ENCODE measurements at regions not wholly inside any gene's neighbourhood (a gene's known extent, or its start where the extent isn't known, plus 50 kb on each side); places are given as distances from the start of the nearest gene placed in this dataset.

DNA sequence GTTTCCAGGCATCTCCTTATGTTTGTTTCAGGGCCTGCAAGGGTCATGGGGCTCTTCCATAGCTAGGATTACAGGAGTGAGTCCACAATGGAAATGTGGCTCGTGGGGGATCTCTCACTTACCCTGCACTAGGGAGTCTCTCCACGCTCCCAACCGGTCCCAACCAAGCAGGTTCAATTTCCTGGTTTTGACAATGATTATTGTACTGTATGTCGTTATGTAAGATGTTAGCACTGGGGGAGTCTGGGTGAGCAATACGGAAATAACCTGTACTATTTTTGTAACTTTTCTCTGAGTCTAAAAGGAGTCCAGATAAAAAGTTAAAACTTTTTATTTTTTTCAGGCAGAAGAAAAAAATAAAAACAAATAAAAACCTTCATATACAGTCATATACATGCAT, 325.7 kb upstream of the RGS6 start:
- no peak for DNase-seq
- Mint-ChIP-seq H3K27ac (peak overlapping the region in 2 of 3 donors; percentile 11 to 27), H3K36me3 (peaks cover 16% of the 10 kb centered on the region), H3K9me3 (peaks cover 1 to 15% (median 6%) of the 10 kb centered on the region in 7 donors), H3K27me3 (no peaks in the 10 kb centered on the region), H3K4me3 (peak overlapping the region in 1 of 4 donors; percentile 34), H3K4me1 (peaks cover 24 to 34% (median 30%) of the 10 kb centered on the region in 4 donors)
- no peak overlapping the region for H3K4me3 ChIP-seq (ENCODE audit: low read depth, low read length)
- no peaks in the 10 kb centered on the region for H3K4me1 ChIP-seq (ENCODE audit: control insufficient read depth, insufficient read depth, low read length, poor library complexity, severe bottlenecking)
- no peaks in the 10 kb centered on the region for H3K27me3 ChIP-seq (ENCODE audit: control insufficient read depth, insufficient read depth, low read length)
- ATAC-seq (ENCODE audit: low read depth in 2 of 2) = no peak
- no peaks in the 10 kb centered on the region for H3K36me3 ChIP-seq (ENCODE audit: control insufficient read depth, insufficient read depth, low read length)
- no peak overlapping the region for H3K27ac ChIP-seq (ENCODE audit: insufficient read depth, low read length, poor library complexity, severe bottlenecking)
- peaks cover 0 to 1% of the 10 kb centered on the region in 2 experiments for H3K9me3 ChIP-seq (ENCODE audit: control insufficient read depth in 2 of 2, low read length in 2 of 2)

DNA sequence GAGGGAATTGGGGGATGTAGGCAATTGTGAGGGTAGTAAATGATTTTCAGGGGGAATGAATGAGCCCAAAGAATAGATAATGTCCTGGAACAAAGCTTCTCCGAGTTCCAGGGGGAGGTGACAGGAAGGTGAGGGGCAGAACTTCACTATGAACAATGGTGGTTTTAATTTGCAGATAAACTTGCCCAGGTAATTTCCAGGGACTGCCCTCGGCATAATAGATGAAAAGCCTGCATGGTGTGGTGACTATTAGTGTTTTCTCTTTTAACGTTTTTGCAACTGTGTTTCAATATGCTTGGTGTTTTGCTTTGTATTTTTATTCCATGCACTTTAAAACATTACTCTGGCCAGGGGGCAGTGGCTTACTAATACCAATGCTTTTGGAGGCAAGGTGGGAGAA, 325.2 kb upstream of the RGS6 start:
- Histone ChIP-seq H3K9me3 (ENCODE audit: control insufficient read depth in 2 of 2, low read length in 2 of 2) (peaks cover 0 to 1% of the 10 kb centered on the region in 2 experiments), H3K27me3 (ENCODE audit: control insufficient read depth, insufficient read depth, low read length) (no peaks in the 10 kb centered on the region), H3K36me3 (ENCODE audit: control insufficient read depth, insufficient read depth, low read length) (no peaks in the 10 kb centered on the region), H3K4me1 (ENCODE audit: control insufficient read depth, insufficient read depth, low read length, poor library complexity, severe bottlenecking) (no peaks in the 10 kb centered on the region), H3K4me3 (ENCODE audit: low read depth, low read length) (peak overlapping the region; percentile 41), H3K27ac (ENCODE audit: insufficient read depth, low read length, poor library complexity, severe bottlenecking) (no peak overlapping the region)
- no peak overlapping the region for H3K4me3 Mint-ChIP-seq
- ATAC-seq (ENCODE audit: low read depth in 2 of 2) (no peak), DNase-seq (no peak)
- H3K4me1 Mint-ChIP-seq = peaks cover 24 to 32% (median 29%) of the 10 kb centered on the region in 4 donors
- H3K27me3 Mint-ChIP-seq = no peaks in the 10 kb centered on the region
- H3K9me3 Mint-ChIP-seq = peaks cover 1 to 11% (median 3%) of the 10 kb centered on the region in 7 donors
- peak overlapping the region in 1 of 3 donors; percentile 31 for H3K27ac Mint-ChIP-seq
- H3K36me3 Mint-ChIP-seq = peaks cover 11% of the 10 kb centered on the region

DNA sequence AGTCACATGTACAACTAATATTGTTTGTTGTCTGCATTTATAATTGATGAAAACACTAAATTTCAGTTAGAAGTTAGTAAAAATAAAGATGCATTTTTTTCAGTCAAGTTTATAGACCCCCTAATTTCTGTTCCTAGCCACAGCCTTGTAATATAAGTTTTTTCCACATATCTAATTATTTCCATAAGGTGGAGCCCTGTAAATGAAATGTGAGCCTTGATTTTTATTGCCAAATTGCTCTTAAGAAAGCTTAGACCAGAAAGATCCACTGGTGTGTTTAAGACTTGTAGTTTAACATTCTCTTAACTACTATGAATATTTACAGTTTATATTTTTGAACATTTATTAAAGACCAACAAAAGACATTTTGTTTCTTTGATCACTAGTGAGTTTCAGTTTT, 322.1 kb upstream of the RGS6 start:
- H3K36me3 Mint-ChIP-seq = peaks cover 9% of the 10 kb centered on the region
- no peaks in the 10 kb centered on the region for H3K27me3 Mint-ChIP-seq
- Histone ChIP-seq H3K4me3 (ENCODE audit: low read depth, low read length) (no peak overlapping the region), H3K4me1 (ENCODE audit: control insufficient read depth, insufficient read depth, low read length, poor library complexity, severe bottlenecking) (no peaks in the 10 kb centered on the region), H3K27ac (ENCODE audit: insufficient read depth, low read length, poor library complexity, severe bottlenecking) (no peak overlapping the region), H3K9me3 (ENCODE audit: control insufficient read depth in 2 of 2, low read length in 2 of 2) (no peaks in the 10 kb centered on the region), H3K27me3 (ENCODE audit: control insufficient read depth, insufficient read depth, low read length) (no peaks in the 10 kb centered on the region), H3K36me3 (ENCODE audit: control insufficient read depth, insufficient read depth, low read length) (no peaks in the 10 kb centered on the region)
- DNase-seq (no peak), ATAC-seq (ENCODE audit: low read depth in 2 of 2) (no peak)
- no peak overlapping the region for H3K4me3 Mint-ChIP-seq
- peaks cover 1 to 6% (median 2%) of the 10 kb centered on the region in 7 donors for H3K9me3 Mint-ChIP-seq
- peak overlapping the region in 1 of 3 donors; percentile 36 for H3K27ac Mint-ChIP-seq
- H3K4me1 Mint-ChIP-seq = peaks cover 18 to 32% (median 27%) of the 10 kb centered on the region in 4 donors

DNA sequence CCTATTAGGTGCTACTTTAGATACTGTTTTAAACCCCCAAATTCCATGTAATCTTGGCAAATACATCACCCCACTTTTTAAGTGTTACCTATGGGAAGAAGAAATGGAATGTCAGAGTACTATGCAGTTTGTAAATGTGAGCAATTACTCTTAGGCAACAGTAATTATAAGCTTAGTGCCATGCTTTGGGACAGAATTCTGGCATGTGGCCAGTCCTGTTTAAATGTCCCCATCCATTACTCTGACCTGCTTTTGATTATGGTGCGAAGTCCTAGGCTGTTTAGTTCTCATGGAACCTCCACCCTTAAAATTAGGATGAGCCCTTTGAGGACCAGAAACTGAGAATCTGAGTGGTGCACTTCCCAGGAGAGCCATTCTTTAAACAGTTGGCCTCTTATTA, 321.4 kb upstream of the RGS6 start:
- no peak overlapping the region for H3K27ac Mint-ChIP-seq
- H3K4me1 ChIP-seq (ENCODE audit: control insufficient read depth, insufficient read depth, low read length, poor library complexity, severe bottlenecking) = no peaks in the 10 kb centered on the region
- H3K4me1 Mint-ChIP-seq = peaks cover 18 to 29% (median 25%) of the 10 kb centered on the region in 4 donors
- H3K9me3 Mint-ChIP-seq = peaks cover 0 to 2% (median 0%) of the 10 kb centered on the region in 7 donors
- H3K36me3 ChIP-seq (ENCODE audit: control insufficient read depth, insufficient read depth, low read length) = no peaks in the 10 kb centered on the region
- no peaks in the 10 kb centered on the region for H3K27me3 Mint-ChIP-seq
- H3K4me3 Mint-ChIP-seq = no peak overlapping the region
- no peaks in the 10 kb centered on the region for H3K9me3 ChIP-seq (ENCODE audit: control insufficient read depth in 2 of 2, low read length in 2 of 2)
- H3K4me3 ChIP-seq (ENCODE audit: low read depth, low read length) = no peak overlapping the region
- H3K27me3 ChIP-seq (ENCODE audit: control insufficient read depth, insufficient read depth, low read length) = no peaks in the 10 kb centered on the region
- DNase-seq (no peak), ATAC-seq (ENCODE audit: low read depth in 2 of 2) (no peak)
- no peak overlapping the region for H3K27ac ChIP-seq (ENCODE audit: insufficient read depth, low read length, poor library complexity, severe bottlenecking)
- H3K36me3 Mint-ChIP-seq = peaks cover 3% of the 10 kb centered on the region

DNA sequence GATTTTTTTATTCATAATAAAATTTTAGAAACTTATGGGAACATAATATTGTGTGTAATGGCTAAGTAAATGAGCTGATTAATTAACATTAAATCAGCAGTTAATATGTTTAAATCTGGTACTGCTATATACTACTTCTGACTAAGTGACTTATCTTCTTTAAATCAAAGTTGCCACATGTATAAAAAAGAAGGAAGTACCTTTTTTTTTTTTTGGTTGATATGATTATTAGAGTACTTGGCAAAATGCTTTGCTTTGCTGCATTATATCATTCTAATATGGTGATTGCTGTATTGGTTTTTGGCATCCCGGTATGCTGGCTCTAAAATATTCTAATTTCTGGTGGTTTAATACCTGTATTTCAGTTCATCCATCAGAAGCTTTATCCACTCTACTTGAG, 319.1 kb upstream of the RGS6 start:
- Histone ChIP-seq H3K9me3 (ENCODE audit: control insufficient read depth in 2 of 2, low read length in 2 of 2) (no peaks in the 10 kb centered on the region), H3K36me3 (ENCODE audit: control insufficient read depth, insufficient read depth, low read length) (peaks cover 2% of the 10 kb centered on the region), H3K27ac (ENCODE audit: insufficient read depth, low read length, poor library complexity, severe bottlenecking) (no peak overlapping the region), H3K4me1 (ENCODE audit: control insufficient read depth, insufficient read depth, low read length, poor library complexity, severe bottlenecking) (no peaks in the 10 kb centered on the region), H3K4me3 (ENCODE audit: low read depth, low read length) (no peak overlapping the region), H3K27me3 (ENCODE audit: control insufficient read depth, insufficient read depth, low read length) (no peaks in the 10 kb centered on the region)
- Mint-ChIP-seq H3K9me3 (peaks cover 0 to 2% (median 0%) of the 10 kb centered on the region in 7 donors), H3K4me1 (peaks cover 5 to 19% (median 8%) of the 10 kb centered on the region in 4 donors), H3K36me3 (no peaks in the 10 kb centered on the region), H3K4me3 (no peak overlapping the region), H3K27ac (no peak overlapping the region), H3K27me3 (no peaks in the 10 kb centered on the region)
- DNase-seq (no peak), ATAC-seq (ENCODE audit: low read depth in 2 of 2) (no peak)

DNA sequence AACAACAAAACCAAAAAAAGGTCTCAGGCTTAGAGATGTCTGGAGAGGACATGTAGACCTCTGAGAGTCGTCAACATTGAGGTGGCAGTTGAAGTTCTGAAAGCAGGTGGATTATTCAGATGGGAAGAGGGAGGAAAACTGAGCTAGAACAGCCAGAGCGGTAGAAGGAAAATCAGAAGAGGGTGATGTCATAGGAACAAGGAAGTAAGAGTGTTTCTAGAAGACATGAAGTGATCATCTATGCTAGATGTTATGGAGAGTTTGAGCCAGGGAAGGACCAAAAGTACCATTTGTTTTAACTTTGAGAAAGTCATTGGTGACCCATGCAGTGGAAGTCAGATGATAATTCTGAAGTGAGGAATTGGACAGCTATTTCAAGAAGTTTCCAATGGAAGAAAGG, 316.2 kb upstream of the RGS6 start:
- no peak overlapping the region for H3K27ac Mint-ChIP-seq
- H3K27me3 Mint-ChIP-seq = no peaks in the 10 kb centered on the region
- peaks cover 16% of the 10 kb centered on the region for H3K36me3 Mint-ChIP-seq

DNA sequence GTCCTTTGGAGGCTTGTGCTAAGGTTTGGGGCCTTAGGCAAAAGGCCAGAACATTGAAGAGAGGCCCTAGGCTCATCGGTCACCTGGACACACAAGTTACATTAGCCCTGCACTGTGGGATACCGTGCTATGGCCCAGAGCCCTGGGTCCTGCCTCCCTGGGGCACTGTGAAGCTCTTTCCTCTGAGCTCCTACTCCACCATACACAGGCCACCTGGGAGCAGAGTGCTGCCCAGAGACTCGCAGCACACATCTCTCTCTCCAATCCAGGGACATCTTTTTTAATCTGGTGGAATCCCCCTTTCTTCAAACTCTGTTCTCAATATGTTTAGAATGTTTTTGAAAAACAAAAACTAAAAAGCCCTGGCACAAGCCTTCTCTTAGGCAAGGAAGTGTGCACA, 314.2 kb upstream of the RGS6 start:
- H3K4me1 ChIP-seq (ENCODE audit: control insufficient read depth, insufficient read depth, low read length, poor library complexity, severe bottlenecking) = no peaks in the 10 kb centered on the region
- peak overlapping the region in 1 of 3 donors; percentile 2 for H3K27ac Mint-ChIP-seq
- H3K4me3 Mint-ChIP-seq = no peak overlapping the region
- peaks cover 7% of the 10 kb centered on the region for H3K36me3 ChIP-seq (ENCODE audit: control insufficient read depth, insufficient read depth, low read length)
- H3K4me3 ChIP-seq (ENCODE audit: low read depth, low read length) = no peak overlapping the region
- H3K4me1 Mint-ChIP-seq = peaks cover 6 to 14% (median 10%) of the 10 kb centered on the region in 4 donors
- H3K27ac ChIP-seq (ENCODE audit: insufficient read depth, low read length, poor library complexity, severe bottlenecking) = no peak overlapping the region
- no peaks in the 10 kb centered on the region for H3K27me3 Mint-ChIP-seq
- H3K27me3 ChIP-seq (ENCODE audit: control insufficient read depth, insufficient read depth, low read length) = no peaks in the 10 kb centered on the region
- peaks cover 33% of the 10 kb centered on the region for H3K36me3 Mint-ChIP-seq
- DNase-seq (no peak), ATAC-seq (ENCODE audit: low read depth in 2 of 2) (no peak)
- H3K9me3 ChIP-seq (ENCODE audit: control insufficient read depth in 2 of 2, low read length in 2 of 2) = no peaks in the 10 kb centered on the region
- H3K9me3 Mint-ChIP-seq = peaks cover 0 to 1% (median 0%) of the 10 kb centered on the region in 7 donors

More for the DNA sequence above, 316.2 kb upstream of the RGS6 start:
- H3K4me1 ChIP-seq (ENCODE audit: control insufficient read depth, insufficient read depth, low read length, poor library complexity, severe bottlenecking) = no peaks in the 10 kb centered on the region
- DNase-seq (no peak), ATAC-seq (ENCODE audit: low read depth in 2 of 2) (no peak)
- H3K9me3 ChIP-seq (ENCODE audit: control insufficient read depth in 2 of 2, low read length in 2 of 2) = no peaks in the 10 kb centered on the region
- H3K27ac ChIP-seq (ENCODE audit: insufficient read depth, low read length, poor library complexity, severe bottlenecking) = no peak overlapping the region
- no peaks in the 10 kb centered on the region for H3K27me3 ChIP-seq (ENCODE audit: control insufficient read depth, insufficient read depth, low read length)
- Mint-ChIP-seq H3K9me3 (peaks cover 0 to 2% (median 0%) of the 10 kb centered on the region in 7 donors), H3K4me3 (no peak overlapping the region), H3K4me1 (peaks cover 4 to 20% (median 9%) of the 10 kb centered on the region in 4 donors)
- H3K36me3 ChIP-seq (ENCODE audit: control insufficient read depth, insufficient read depth, low read length) = peaks cover 7% of the 10 kb centered on the region
- no peak overlapping the region for H3K4me3 ChIP-seq (ENCODE audit: low read depth, low read length)

DNA sequence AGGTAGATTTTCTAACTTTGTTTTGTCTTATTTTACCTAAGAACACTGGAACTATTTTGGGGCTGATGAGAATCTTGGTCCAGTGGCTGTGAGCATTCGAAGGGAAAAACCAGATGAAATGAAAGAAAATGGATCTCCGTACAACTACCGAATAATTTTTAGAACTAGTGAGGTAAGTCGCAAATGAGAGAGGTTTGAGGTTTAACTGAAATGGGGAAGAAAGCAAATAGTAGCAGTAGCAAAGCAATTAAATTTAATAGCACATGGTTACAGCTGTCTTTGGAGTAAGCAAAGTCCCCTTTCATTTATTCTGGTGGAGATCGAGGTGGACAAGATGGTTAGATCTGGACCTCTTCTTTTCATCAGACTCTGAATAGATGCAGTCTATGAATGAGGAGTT, 313.5 kb upstream of the RGS6 start:
- H3K9me3 ChIP-seq (ENCODE audit: control insufficient read depth in 2 of 2, low read length in 2 of 2) = no peaks in the 10 kb centered on the region
- DNase-seq (no peak), ATAC-seq (ENCODE audit: low read depth in 2 of 2) (no peak)
- no peaks in the 10 kb centered on the region for H3K27me3 Mint-ChIP-seq
- peaks cover 35% of the 10 kb centered on the region for H3K36me3 Mint-ChIP-seq
- H3K27ac ChIP-seq (ENCODE audit: insufficient read depth, low read length, poor library complexity, severe bottlenecking) = no peak overlapping the region
- H3K4me1 ChIP-seq (ENCODE audit: control insufficient read depth, insufficient read depth, low read length, poor library complexity, severe bottlenecking) = no peaks in the 10 kb centered on the region
- no peak overlapping the region for H3K4me3 Mint-ChIP-seq
- H3K4me1 Mint-ChIP-seq = peaks cover 6 to 14% (median 12%) of the 10 kb centered on the region in 4 donors
- H3K27ac Mint-ChIP-seq = no peak overlapping the region
- peaks cover 0 to 1% (median 0%) of the 10 kb centered on the region in 7 donors for H3K9me3 Mint-ChIP-seq
- H3K27me3 ChIP-seq (ENCODE audit: control insufficient read depth, insufficient read depth, low read length) = no peaks in the 10 kb centered on the region
- H3K36me3 ChIP-seq (ENCODE audit: control insufficient read depth, insufficient read depth, low read length) = peaks cover 7% of the 10 kb centered on the region
- no peak overlapping the region for H3K4me3 ChIP-seq (ENCODE audit: low read depth, low read length)

All from CD4-positive, CD25-positive, alpha-beta regulatory T cell (primary cell).